ENCODE measurements at regions not wholly inside any gene's neighbourhood (a gene's known extent, or its start where the extent isn't known, plus 50 kb on each side); places are given as distances from the start of the nearest gene placed in this dataset.
A peak's percentile ranks its signal among the peaks of the same experiment; 100 is the strongest.

- TF ChIP-seq POLR2A (IDR thresholded peaks at IDR 0.05; ENCODE audit: low read depth, low read length), result no peak
- no peak for TF ChIP-seq POLR2AphosphoS5 (IDR thresholded peaks at IDR 0.05; ENCODE audit: low read depth, low read length)
- no peak for TF ChIP-seq PAX5 (IDR thresholded peaks at IDR 0.05; ENCODE audit: insufficient read depth, low read length, severe bottlenecking)
- TF ChIP-seq TAF1 (IDR thresholded peaks at IDR 0.05; ENCODE audit: low read depth, low read length), result no peak
- peak; percentile 87 for TF ChIP-seq SPI1 (IDR thresholded peaks at IDR 0.05; ENCODE audit: low read depth, low read length)
- no peak for TF ChIP-seq POU2F2 (IDR thresholded peaks at IDR 0.05; ENCODE audit: low read depth, low read length)
Measured at GRCh38 chr6:76465410-76465809, 392.9 kb upstream of the IMPG1 start.

All from GM12891 (cell line).